Activated naive CD8-positive, alpha-beta T cell treated with anti-CD3 and anti-CD28 coated beads, Interleukin-2, amount 50 U/mL, for 24 hours (primary cell): ENCODE measurements at regions not wholly inside any gene's neighbourhood (a gene's known extent, or its start where the extent isn't known, plus 50 kb on each side); places are given as distances from the start of the nearest gene placed in this dataset.

ENCODE experiments used
- ATAC-seq: fragments of 150-1000 bp; cut with Tn5 transposase; one replicate; pipeline ENCODE4 v1.10.0; 2021
- DNase-seq: peaks from one replicate; pipeline ENCODE4 v3.0.0; 2021
- H3K27ac Mint-ChIP-seq: one replicate; pipeline ENCODE4 v1.8.0; 2021; ENCODE audit warnings: mild to moderate bottlenecking, mixed read lengths
- H3K27me3 Mint-ChIP-seq: one replicate; pipeline ENCODE4 v1.8.0; 2021; ENCODE audit warnings: mixed read lengths
- H3K36me3 Mint-ChIP-seq: one replicate; pipeline ENCODE4 v1.8.0; 2021; ENCODE audit warnings: low read depth, mixed read lengths
- H3K4me1 Mint-ChIP-seq: one replicate; pipeline ENCODE4 v1.8.0; 2021; ENCODE audit warnings: mixed read lengths
- H3K4me3 Mint-ChIP-seq: one replicate; pipeline ENCODE4 v1.8.0; 2021; ENCODE audit warnings: mild to moderate bottlenecking, moderate library complexity, mixed read lengths
- H3K9me3 Mint-ChIP-seq: one replicate; pipeline ENCODE4 v1.8.0; 2021; ENCODE audit warnings: mixed read lengths

- Mint-ChIP-seq H3K4me1 (no peaks in the 10 kb centered on the region), H3K9me3 (no peaks in the 10 kb centered on the region), H3K36me3 (no peaks in the 10 kb centered on the region), H3K4me3 (no peak overlapping the region), H3K27ac (no peak overlapping the region), H3K27me3 (peaks cover 13% of the 10 kb centered on the region)
- DNase-seq, result no peak
- no peak for ATAC-seq
These were observed 524.5 kb downstream of the BRD1 start for GRCh38 chr22:49303061-49303735.

- Mint-ChIP-seq H3K4me1 (no peaks in the 10 kb centered on the region), H3K27ac (no peak overlapping the region), H3K27me3 (peaks cover 7% of the 10 kb centered on the region), H3K4me3 (no peak overlapping the region), H3K36me3 (no peaks in the 10 kb centered on the region), H3K9me3 (no peaks in the 10 kb centered on the region)
- no peak for ATAC-seq
- no peak for DNase-seq
These were observed 525.1 kb downstream of the BRD1 start for GRCh38 chr22:49302530-49302929.

GRCh38 chr22:49302150-49302460, 525.6 kb downstream of the BRD1 start:
- ATAC-seq, result no peak
- Mint-ChIP-seq H3K27me3 (peaks cover 7% of the 10 kb centered on the region), H3K27ac (no peak overlapping the region), H3K36me3 (no peaks in the 10 kb centered on the region), H3K9me3 (no peaks in the 10 kb centered on the region), H3K4me1 (no peaks in the 10 kb centered on the region), H3K4me3 (no peak overlapping the region)
- no peak for DNase-seq

GRCh38 chr22:49301398-49302149, 526.1 kb downstream of the BRD1 start:
- no peaks in the 10 kb centered on the region for H3K4me1 Mint-ChIP-seq
- no peaks in the 10 kb centered on the region for H3K36me3 Mint-ChIP-seq
- no peak overlapping the region for H3K4me3 Mint-ChIP-seq
- no peak overlapping the region for H3K27ac Mint-ChIP-seq
- peaks cover 7% of the 10 kb centered on the region for H3K27me3 Mint-ChIP-seq
- no peaks in the 10 kb centered on the region for H3K9me3 Mint-ChIP-seq
- ATAC-seq (no peak), DNase-seq (no peak)

- DNase-seq (no peak), ATAC-seq (no peak)
- H3K9me3 Mint-ChIP-seq, result no peaks in the 10 kb centered on the region
- H3K4me3 Mint-ChIP-seq, result no peak overlapping the region
- H3K27me3 Mint-ChIP-seq, result peaks cover 7% of the 10 kb centered on the region
- H3K27ac Mint-ChIP-seq, result no peak overlapping the region
- no peaks in the 10 kb centered on the region for H3K4me1 Mint-ChIP-seq
- no peaks in the 10 kb centered on the region for H3K36me3 Mint-ChIP-seq
These were observed 526.7 kb downstream of the BRD1 start for GRCh38 chr22:49300951-49301397.

- Mint-ChIP-seq H3K9me3 (no peaks in the 10 kb centered on the region), H3K4me1 (no peaks in the 10 kb centered on the region), H3K4me3 (no peak overlapping the region), H3K27me3 (peaks cover 3% of the 10 kb centered on the region), H3K36me3 (no peaks in the 10 kb centered on the region), H3K27ac (no peak overlapping the region)
- DNase-seq (no peak), ATAC-seq (no peak)
These were observed 527.4 kb downstream of the BRD1 start for GRCh38 chr22:49300241-49300640.

- Mint-ChIP-seq H3K9me3 (no peaks in the 10 kb centered on the region), H3K4me3 (no peak overlapping the region)
- ATAC-seq, result no peak
These were observed 527.8 kb downstream of the BRD1 start for GRCh38 chr22:49299821-49300231.

GRCh38 chr22:49298834-49299750, 528.6 kb downstream of the BRD1 start:
- H3K27me3 Mint-ChIP-seq, result peaks cover 3% of the 10 kb centered on the region
- H3K27ac Mint-ChIP-seq, result no peak overlapping the region
- peaks cover 1% of the 10 kb centered on the region for H3K9me3 Mint-ChIP-seq
- H3K36me3 Mint-ChIP-seq, result no peaks in the 10 kb centered on the region
- DNase-seq, result no peak
- ATAC-seq, result no peak
- H3K4me3 Mint-ChIP-seq, result no peak overlapping the region
- no peaks in the 10 kb centered on the region for H3K4me1 Mint-ChIP-seq

More at GRCh38 chr22:49299821-49300231, 527.8 kb downstream of the BRD1 start:
- Mint-ChIP-seq H3K27me3 (peaks cover 3% of the 10 kb centered on the region), H3K36me3 (no peaks in the 10 kb centered on the region), H3K4me1 (no peaks in the 10 kb centered on the region), H3K27ac (no peak overlapping the region)
- DNase-seq, result no peak

- ATAC-seq, result no peak
- no peaks in the 10 kb centered on the region for H3K4me1 Mint-ChIP-seq
These were observed 529.6 kb downstream of the BRD1 start for GRCh38 chr22:49297871-49298721.

GRCh38 chr22:49297286-49297870, 530.3 kb downstream of the BRD1 start:
- no peak for DNase-seq
- H3K27me3 Mint-ChIP-seq, result no peaks in the 10 kb centered on the region
- no peaks in the 10 kb centered on the region for H3K4me1 Mint-ChIP-seq
- no peaks in the 10 kb centered on the region for H3K36me3 Mint-ChIP-seq
- ATAC-seq, result no peak
- no peak overlapping the region for H3K4me3 Mint-ChIP-seq
- H3K9me3 Mint-ChIP-seq, result peaks cover 11% of the 10 kb centered on the region
- no peak overlapping the region for H3K27ac Mint-ChIP-seq

More at GRCh38 chr22:49297871-49298721, 529.6 kb downstream of the BRD1 start:
- no peak for DNase-seq
- H3K9me3 Mint-ChIP-seq, result peaks cover 11% of the 10 kb centered on the region
- H3K27me3 Mint-ChIP-seq, result no peaks in the 10 kb centered on the region
- H3K36me3 Mint-ChIP-seq, result no peaks in the 10 kb centered on the region
- no peak overlapping the region for H3K4me3 Mint-ChIP-seq
- no peak overlapping the region for H3K27ac Mint-ChIP-seq

GRCh38 chr22:49296561-49296960, 531.1 kb downstream of the BRD1 start:
- H3K36me3 Mint-ChIP-seq, result no peaks in the 10 kb centered on the region

GRCh38 chr22:49295851-49296560, 531.7 kb downstream of the BRD1 start:
- DNase-seq, result no peak

More at GRCh38 chr22:49296561-49296960, 531.1 kb downstream of the BRD1 start:
- H3K27ac Mint-ChIP-seq, result no peak overlapping the region
- H3K27me3 Mint-ChIP-seq, result no peaks in the 10 kb centered on the region
- peaks cover 11% of the 10 kb centered on the region for H3K9me3 Mint-ChIP-seq
- no peak for DNase-seq
- no peak overlapping the region for H3K4me3 Mint-ChIP-seq
- H3K4me1 Mint-ChIP-seq, result no peaks in the 10 kb centered on the region
- ATAC-seq, result no peak

GRCh38 chr22:49295465-49295743, 532.3 kb downstream of the BRD1 start:
- Mint-ChIP-seq H3K4me1 (no peaks in the 10 kb centered on the region), H3K27ac (no peak overlapping the region), H3K9me3 (peaks cover 11% of the 10 kb centered on the region), H3K27me3 (no peaks in the 10 kb centered on the region), H3K4me3 (no peak overlapping the region), H3K36me3 (no peaks in the 10 kb centered on the region)
- ATAC-seq (no peak), DNase-seq (no peak)

More at GRCh38 chr22:49295851-49296560, 531.7 kb downstream of the BRD1 start:
- H3K36me3 Mint-ChIP-seq, result no peaks in the 10 kb centered on the region
- no peaks in the 10 kb centered on the region for H3K27me3 Mint-ChIP-seq
- no peak overlapping the region for H3K4me3 Mint-ChIP-seq
- no peaks in the 10 kb centered on the region for H3K4me1 Mint-ChIP-seq
- H3K27ac Mint-ChIP-seq, result no peak overlapping the region
- H3K9me3 Mint-ChIP-seq, result peaks cover 11% of the 10 kb centered on the region
- ATAC-seq, result no peak
